Tibial nerve (tissue), 3 donors: ENCODE measurements at regions not wholly inside any gene's neighbourhood (a gene's known extent, or its start where the extent isn't known, plus 50 kb on each side); places are given as distances from the start of the nearest gene placed in this dataset.

ENCODE experiments used
- CTCF ChIP-seq, 5 experiments: fragments of 200-600 bp in 3 of 5; fragments of 450-650 bp in 2 of 5; sonication (generic) in 3 of 5; IDR thresholded peaks; one replicate each; pipeline ENCODE4 v1.5.1; 2016 to 2019; ENCODE audit warnings: antibody characterized with exemption in 5 of 5, mild to moderate bottlenecking in 3 of 5, moderate library complexity in 2 of 5
- POLR2A ChIP-seq, 2 donors: fragments of 450-650 bp; IDR thresholded peaks; one replicate each; pipeline ENCODE4 v1.6.1; 2017; ENCODE audit warnings: antibody characterized with exemption in 2 of 2, mild to moderate bottlenecking in 2 of 2, moderate library complexity in 2 of 2

- TF ChIP-seq CTCF (IDR thresholded peaks at IDR 0.05) = no peak
- TF ChIP-seq POLR2A (IDR thresholded peaks at IDR 0.05) = no peak
Measured at GRCh38 chr2:64328415-64328722, 125.6 kb upstream of the LGALSL start.
